IPS-18c (cell line): ENCODE measurements at regions not wholly inside any gene's neighbourhood (a gene's known extent, or its start where the extent isn't known, plus 50 kb on each side); places are given as distances from the start of the nearest gene placed in this dataset.
"Not testable (repeated sequence)": the region's sequence is repeated elsewhere in the genome, so short reads cannot be mapped to it uniquely, and the experiment has no call there.

Experiments used
- H3K4me3 ChIP-seq: 2 replicates; pipeline ENCODE4 v1.7.0; 2013; ENCODE audit warnings: low read depth, mild to moderate bottlenecking, low read length, moderate library complexity; ENCODE audit not compliant: insufficient read depth
- H3K9me3 ChIP-seq: one replicate; pipeline ENCODE4 v1.6.1; 2013; ENCODE audit warnings: mild to moderate bottlenecking, low read length, moderate library complexity; ENCODE audit not compliant: control insufficient read depth, insufficient read depth

- H3K9me3 ChIP-seq, H3K4me3 ChIP-seq: not testable (repeated sequence)
These were observed 223.7 kb upstream of the ANKRD20A1 start for GRCh38 chr9:67635067-67635466.

DNA sequence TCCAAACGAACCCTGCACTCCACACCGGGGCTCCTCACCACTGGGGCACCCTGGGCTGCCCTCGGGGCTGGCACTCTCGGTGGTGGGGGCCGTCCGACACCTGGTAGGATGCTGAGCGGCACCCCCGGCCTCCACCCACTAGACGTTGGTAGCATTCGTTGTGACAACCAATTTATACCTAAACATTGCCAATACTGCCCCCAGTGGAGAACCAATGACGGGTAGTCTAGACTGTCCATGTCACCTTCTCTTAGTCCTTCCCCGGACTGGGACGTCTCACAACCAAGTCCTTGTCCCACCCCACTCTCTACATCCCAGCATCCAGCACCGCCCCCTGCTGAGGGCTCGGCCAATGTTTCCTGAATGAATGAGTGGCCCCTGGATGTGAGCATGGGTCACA, 246.8 kb upstream of the ANKRD20A1 start:
- not testable (repeated sequence) for H3K4me3 ChIP-seq, H3K9me3 ChIP-seq

GRCh38 chr9:67609872-67610271, 248.9 kb upstream of the ANKRD20A1 start:
- not testable (repeated sequence) for H3K9me3 ChIP-seq, H3K4me3 ChIP-seq

DNA sequence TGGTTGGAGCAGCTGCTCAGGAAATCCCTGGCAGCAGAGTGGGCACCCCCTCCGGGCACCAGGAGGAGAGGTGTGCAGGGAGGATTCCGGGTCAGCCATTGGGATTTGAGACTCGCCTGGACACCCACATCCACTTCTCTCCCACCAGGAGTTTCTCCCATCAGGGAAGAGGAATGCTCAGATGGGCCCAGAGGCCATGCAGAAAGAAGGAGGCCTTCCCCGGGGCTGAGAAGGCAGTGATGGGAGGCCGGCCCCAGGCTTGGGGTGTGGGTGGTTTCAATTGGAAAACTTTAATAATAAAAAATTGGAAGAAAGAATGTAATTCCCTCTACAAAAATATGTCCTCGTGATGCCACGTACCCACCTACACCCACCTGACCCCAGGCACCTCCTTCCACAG, 249.3 kb upstream of the ANKRD20A1 start:
- H3K4me3 ChIP-seq, H3K9me3 ChIP-seq: not testable (repeated sequence)

GRCh38 chr9:67605113-67605512, 253.6 kb upstream of the ANKRD20A1 start:
- not testable (repeated sequence) for H3K9me3 ChIP-seq, H3K4me3 ChIP-seq

- not testable (repeated sequence) for H3K9me3 ChIP-seq, H3K4me3 ChIP-seq
These were observed 255.1 kb upstream of the ANKRD20A1 start for GRCh38 chr9:67603609-67604008.

DNA sequence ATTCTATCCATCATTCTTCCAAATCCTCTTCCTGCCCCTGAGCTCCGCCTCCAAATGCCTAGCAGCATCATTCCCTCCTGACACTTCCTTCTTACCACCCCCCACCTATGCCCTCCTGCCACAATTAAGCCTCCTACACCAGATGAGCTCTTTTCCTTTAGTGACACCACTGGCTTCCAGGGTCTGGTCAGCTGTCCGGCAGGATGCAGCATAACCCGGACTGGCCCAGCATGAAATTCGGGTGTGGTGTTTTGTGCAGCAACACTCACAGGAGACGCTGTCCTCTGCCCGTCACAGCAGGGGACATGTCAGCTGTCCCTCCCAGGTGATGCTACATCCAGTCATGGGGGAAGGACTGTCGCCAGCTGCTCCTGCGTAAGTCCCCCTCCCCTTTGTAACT, 266.3 kb upstream of the ANKRD20A1 start:
- H3K9me3 ChIP-seq, result not testable (repeated sequence)

GRCh38 chr9:67555874-67556273, 302.9 kb upstream of the ANKRD20A1 start:
- not testable (repeated sequence) for H3K4me3 ChIP-seq, H3K9me3 ChIP-seq

More for the DNA sequence above, 266.3 kb upstream of the ANKRD20A1 start:
- H3K4me3 ChIP-seq, result not testable (repeated sequence)

DNA sequence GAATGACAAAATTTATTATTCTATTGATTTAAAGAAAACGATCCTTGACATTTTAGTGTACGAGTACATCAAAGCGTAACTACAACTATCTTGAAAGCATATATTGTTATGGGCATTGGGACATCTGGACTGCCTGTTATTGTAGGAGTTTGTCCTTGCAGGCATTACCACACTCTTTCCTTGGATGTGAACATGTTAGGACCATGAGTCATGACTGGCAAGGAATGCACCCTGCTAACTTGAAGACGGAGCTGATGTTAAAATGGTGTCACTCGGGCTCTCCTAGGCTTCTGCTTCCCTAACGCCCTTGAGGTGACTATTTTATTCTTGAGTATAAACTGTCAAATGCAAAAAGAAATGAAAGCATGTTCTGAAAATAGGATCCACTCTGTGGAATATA, 308.7 kb upstream of the ANKRD20A1 start:
- H3K4me3 ChIP-seq, H3K9me3 ChIP-seq: not testable (repeated sequence)

- H3K4me3 ChIP-seq, H3K9me3 ChIP-seq: not testable (repeated sequence)
These were observed 328.9 kb upstream of the ANKRD20A1 start for GRCh38 chr9:67529834-67530233.

- not testable (repeated sequence) for H3K9me3 ChIP-seq, H3K4me3 ChIP-seq
These were observed 341.8 kb upstream of the ANKRD20A1 start for GRCh38 chr9:67516938-67517337.

- H3K4me3 ChIP-seq, H3K9me3 ChIP-seq: not testable (repeated sequence)
These were observed 344.1 kb upstream of the ANKRD20A1 start for GRCh38 chr9:67514587-67514986.

DNA sequence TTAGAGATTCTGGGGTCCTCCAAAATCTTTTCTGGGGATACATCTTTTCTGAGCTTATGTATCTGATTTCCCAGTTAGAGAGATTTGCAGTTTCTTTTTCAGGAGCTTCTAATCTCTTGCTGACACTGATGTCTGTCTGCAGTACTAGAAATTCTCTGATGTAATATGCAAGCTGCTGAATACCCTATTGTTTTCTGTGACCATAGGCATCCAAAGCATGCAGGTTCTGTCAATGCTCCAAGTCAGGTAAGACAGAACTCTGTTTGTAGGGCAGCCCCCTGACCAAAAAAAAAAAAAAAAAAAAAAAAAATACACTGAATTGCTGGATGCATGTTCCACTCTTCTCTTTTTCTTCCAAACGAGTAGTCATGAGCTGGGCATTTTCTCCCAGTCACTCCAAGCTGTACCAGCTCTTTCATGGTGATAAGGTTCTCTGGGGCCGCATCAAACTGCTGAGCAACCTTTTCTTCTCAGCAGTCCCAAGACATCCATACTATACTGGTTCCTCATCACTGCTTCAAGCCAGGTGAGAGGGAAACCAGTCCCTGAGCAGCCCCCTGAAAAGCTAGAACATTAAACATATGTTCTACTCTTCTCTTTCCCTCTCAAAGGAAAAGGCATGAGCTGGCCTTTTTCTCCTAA, 354.9 kb upstream of the ANKRD20A1 start:
- not testable (repeated sequence) for H3K9me3 ChIP-seq, H3K4me3 ChIP-seq

DNA sequence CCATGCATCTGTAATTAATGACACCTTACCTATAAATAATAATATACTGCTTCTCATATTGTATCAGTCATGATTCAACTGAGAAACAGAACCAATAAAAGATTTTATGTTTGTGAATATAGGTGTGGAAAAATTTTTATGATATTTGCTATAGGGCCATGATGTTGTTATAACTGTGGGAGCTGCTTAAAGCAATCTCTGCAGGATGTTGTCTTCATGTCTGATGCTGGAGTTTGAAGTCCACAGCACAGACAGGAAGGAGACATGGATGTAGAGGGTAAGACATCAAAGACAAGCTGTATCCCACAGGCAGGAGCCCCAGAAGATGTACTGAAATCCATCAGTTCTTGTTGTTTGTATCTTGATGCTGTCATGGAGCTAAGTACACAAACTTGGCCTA, 366.7 kb upstream of the ANKRD20A1 start:
- H3K4me3 ChIP-seq, H3K9me3 ChIP-seq: not testable (repeated sequence)

DNA sequence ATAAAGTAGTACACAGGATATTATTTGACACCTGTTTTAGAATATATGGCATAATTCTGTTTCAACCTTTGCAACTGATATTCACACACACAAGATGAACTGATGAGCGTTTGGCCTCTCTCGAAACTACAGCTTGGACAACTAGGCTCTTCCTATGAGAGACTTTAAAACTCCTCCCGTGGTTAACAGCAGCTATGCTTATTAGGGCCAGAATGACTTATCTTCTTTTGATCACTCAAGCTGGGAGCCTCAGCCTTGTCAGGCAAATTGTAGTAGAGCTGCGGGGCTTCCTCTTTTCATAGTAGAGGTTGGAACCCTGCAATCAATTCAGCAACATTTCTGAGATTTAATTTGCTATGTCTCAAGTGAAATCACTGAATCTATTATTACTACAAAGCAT, 381.3 kb upstream of the ANKRD20A1 start:
- H3K9me3 ChIP-seq, H3K4me3 ChIP-seq: not testable (repeated sequence)

GRCh38 chr9:67470739-67471138, 388.0 kb upstream of the ANKRD20A1 start:
- H3K9me3 ChIP-seq, H3K4me3 ChIP-seq: not testable (repeated sequence)

DNA sequence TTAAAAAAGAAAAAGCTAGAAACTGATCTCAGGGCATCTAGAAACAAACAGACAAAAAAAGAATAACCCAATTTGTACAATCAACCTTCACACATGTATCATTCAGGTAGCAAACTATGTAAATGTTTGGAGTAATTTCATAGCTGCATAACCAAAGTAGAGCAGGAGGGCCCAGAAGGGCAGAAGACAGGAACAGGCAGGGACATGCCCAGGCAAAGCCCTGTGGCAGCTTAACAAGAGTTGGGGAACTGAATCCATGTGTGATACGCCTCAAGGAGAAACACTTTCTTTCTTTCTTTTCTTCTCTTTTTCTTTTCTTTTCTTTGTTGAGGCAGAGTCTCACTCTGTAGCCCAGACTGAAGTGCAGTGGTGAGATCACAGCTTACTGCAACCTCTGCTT, 390.4 kb upstream of the ANKRD20A1 start:
- not testable (repeated sequence) for H3K4me3 ChIP-seq

DNA sequence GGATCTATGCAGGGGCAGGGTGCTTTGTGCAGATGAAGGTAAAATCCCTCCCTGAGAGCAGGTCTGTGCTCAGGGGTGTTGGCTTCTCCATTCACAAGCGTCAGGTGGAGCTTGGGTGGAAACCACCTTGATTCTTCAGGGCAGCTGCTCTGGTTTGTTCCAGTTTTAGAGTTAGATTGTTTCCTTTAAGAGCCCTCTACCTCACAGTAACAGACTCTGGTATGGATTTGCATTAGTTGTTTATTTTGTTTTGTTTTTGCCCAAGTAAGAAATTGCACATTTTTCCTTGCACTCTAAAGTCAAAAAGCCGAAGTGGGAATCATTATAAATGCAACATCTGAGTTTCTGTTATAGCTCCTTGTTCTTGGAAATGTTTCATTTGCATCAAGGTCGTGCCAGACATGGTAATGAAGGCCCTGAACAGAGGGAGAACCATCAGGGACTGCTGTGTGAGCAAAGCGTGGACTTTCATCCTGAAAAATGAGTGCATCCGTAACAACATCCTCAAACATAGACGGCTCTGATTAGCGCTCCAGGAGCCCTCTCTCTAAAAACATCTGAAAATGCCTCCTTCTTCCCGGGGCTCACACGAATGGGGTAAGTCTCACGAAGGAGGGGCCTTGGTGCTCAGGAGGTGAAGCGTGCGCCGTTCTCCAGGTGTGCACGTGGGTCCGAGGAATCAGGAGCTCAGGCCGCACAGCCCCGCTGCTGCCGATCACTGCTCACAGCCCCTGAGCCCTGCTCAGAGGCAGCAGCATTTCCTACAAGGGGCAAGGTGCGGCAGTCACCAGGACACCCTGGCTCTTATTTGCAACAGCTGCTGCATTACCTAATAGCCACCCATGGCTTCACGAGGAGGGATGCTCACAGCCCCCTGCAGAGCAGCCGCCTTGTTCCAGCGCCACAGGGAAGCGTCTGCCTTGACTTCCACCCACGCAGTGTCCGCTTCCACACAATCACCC, 396.7 kb upstream of the ANKRD20A1 start:
- not testable (repeated sequence) for H3K4me3 ChIP-seq, H3K9me3 ChIP-seq

More for the DNA sequence above, 390.4 kb upstream of the ANKRD20A1 start:
- H3K9me3 ChIP-seq, result not testable (repeated sequence)
